Ishikawa (cell line): ENCODE measurements at regions not wholly inside any gene's neighbourhood (a gene's known extent, or its start where the extent isn't known, plus 50 kb on each side); places are given as distances from the start of the nearest gene placed in this dataset.

Source experiments
- CEBPB ChIP-seq: IDR thresholded peaks from 2 replicates; pipeline ENCODE4 v1.6.1; 2012
- CREB1 ChIP-seq: IDR thresholded peaks from 2 replicates; pipeline ENCODE4 v1.6.1; 2012; ENCODE audit warnings: low read depth
- EGR1 ChIP-seq: IDR thresholded peaks from 2 replicates; pipeline ENCODE4 v1.6.1; 2012
- EP300 ChIP-seq: IDR thresholded peaks from 2 replicates; pipeline ENCODE4 v1.6.1; 2012; ENCODE audit warnings: borderline replicate concordance
- FOXM1 ChIP-seq: IDR thresholded peaks from 2 replicates; pipeline ENCODE4 v1.6.1; 2012; ENCODE audit warnings: low read depth, borderline replicate concordance
- NFIC ChIP-seq: IDR thresholded peaks from 2 replicates; pipeline ENCODE4 v1.6.1; 2012
- RAD21 ChIP-seq: IDR thresholded peaks from 2 replicates; pipeline ENCODE4 v1.6.1; 2012; ENCODE audit warnings: low read depth
- REST ChIP-seq: IDR thresholded peaks from 2 replicates; pipeline ENCODE4 v1.6.1; 2012; ENCODE audit warnings: low read depth, mild to moderate bottlenecking
- TAF1 ChIP-seq: IDR thresholded peaks from 2 replicates; pipeline ENCODE4 v1.6.1; 2012; ENCODE audit warnings: low read depth, mild to moderate bottlenecking
- TCF12 ChIP-seq: IDR thresholded peaks from 2 replicates; pipeline ENCODE4 v1.6.1; 2012; ENCODE audit warnings: low read depth
- TEAD4 ChIP-seq: IDR thresholded peaks from 2 replicates; pipeline ENCODE4 v1.6.1; 2012
- USF1 ChIP-seq: IDR thresholded peaks from 2 replicates; pipeline ENCODE4 v1.6.1; 2012
- YY1 ChIP-seq: IDR thresholded peaks from 2 replicates; pipeline ENCODE4 v1.6.1; 2012; ENCODE audit warnings: low read depth
- ZBTB7A ChIP-seq: IDR thresholded peaks from 2 replicates; pipeline ENCODE4 v1.6.1; 2012; ENCODE audit warnings: low read depth
- TF ChIP-seq, protein P1 (sequence below): IDR thresholded peaks from 2 replicates; pipeline ENCODE4 v1.6.1; 2012

DNA sequence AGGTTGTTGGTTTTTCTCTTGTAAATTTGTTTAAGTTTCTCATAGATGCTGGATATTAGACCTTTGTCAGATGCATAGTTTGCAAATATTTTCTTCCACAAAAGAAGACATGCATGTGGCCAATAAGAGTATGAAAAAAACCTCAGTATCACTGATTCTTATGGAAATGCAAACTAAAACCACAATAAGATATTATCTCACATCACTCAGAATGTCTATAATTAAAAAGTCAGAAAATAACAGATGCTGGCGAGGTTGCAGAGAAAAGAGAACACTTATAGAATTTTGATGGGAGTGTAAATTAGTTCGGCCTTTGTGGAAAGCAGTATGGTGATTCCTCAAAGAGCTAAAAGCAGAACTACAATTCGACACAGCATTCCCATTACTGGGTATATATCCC, 1355.6 kb downstream of the FAM133A start:
- TF ChIP-seq TCF12: no peak
- TF ChIP-seq REST: no peak
- TF ChIP-seq TAF1: no peak
- TF ChIP-seq, protein P1, sequence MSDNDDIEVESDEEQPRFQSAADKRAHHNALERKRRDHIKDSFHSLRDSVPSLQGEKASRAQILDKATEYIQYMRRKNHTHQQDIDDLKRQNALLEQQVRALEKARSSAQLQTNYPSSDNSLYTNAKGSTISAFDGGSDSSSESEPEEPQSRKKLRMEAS: no peak
- no peak for TF ChIP-seq YY1
- TF ChIP-seq FOXM1: no peak
- no peak for TF ChIP-seq CREB1
- no peak for TF ChIP-seq EGR1
- no peak for TF ChIP-seq NFIC
- no peak for TF ChIP-seq EP300
- TF ChIP-seq TEAD4: no peak
- no peak for TF ChIP-seq ZBTB7A
- TF ChIP-seq RAD21: no peak
- no peak for TF ChIP-seq CEBPB
- no peak for TF ChIP-seq USF1

DNA sequence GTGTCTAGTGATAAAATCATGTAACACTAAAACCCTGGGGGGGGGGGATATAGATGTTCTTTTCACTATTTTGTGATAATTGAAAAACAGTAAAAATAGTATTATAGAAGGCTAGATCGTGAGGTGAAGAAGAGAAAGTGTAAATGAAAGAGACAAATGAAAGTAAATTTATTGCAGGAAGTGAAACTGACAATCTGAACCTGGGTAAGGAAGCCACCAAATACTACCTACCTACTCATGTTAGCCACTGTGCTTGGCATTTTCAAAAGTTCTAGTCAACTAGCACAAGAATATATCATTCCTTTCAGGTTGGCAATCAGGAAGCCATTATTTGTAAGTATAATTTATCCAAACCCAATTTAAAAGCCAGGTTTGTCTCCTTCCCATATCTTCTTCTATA, 1366.1 kb downstream of the FAM133A start:
- TF ChIP-seq NFIC (no peak), FOXM1 (no peak), TCF12 (no peak)

- TF ChIP-seq RAD21: no peak
Measured at GRCh38 chrX:95044331-95044730, 1370.3 kb downstream of the FAM133A start.

GRCh38 chrX:95055991-95056390, 1382.0 kb downstream of the FAM133A start:
- TF ChIP-seq NFIC (no peak), FOXM1 (no peak), EGR1 (no peak), CEBPB (no peak), CREB1 (no peak), EP300 (no peak), TEAD4 (no peak), USF1 (no peak)

GRCh38 chrX:95056901-95057300, 1382.9 kb downstream of the FAM133A start:
- TF ChIP-seq EP300: no peak
- no peak for TF ChIP-seq USF1
- TF ChIP-seq FOXM1: no peak
- TF ChIP-seq, protein P1: no peak
- no peak for TF ChIP-seq CEBPB
- TF ChIP-seq RAD21: no peak
- no peak for TF ChIP-seq TEAD4
- TF ChIP-seq CREB1: no peak
- TF ChIP-seq ZBTB7A: no peak
- no peak for TF ChIP-seq TCF12
- TF ChIP-seq NFIC: no peak
- no peak for TF ChIP-seq TAF1
- no peak for TF ChIP-seq EGR1
- no peak for TF ChIP-seq YY1
- no peak for TF ChIP-seq REST

GRCh38 chrX:95057341-95057740, 1383.3 kb downstream of the FAM133A start:
- TF ChIP-seq CEBPB: no peak
- TF ChIP-seq, protein P1: no peak
- no peak for TF ChIP-seq ZBTB7A
- no peak for TF ChIP-seq FOXM1
- no peak for TF ChIP-seq NFIC
- TF ChIP-seq CREB1: no peak
- TF ChIP-seq REST: no peak
- TF ChIP-seq TCF12: no peak
- TF ChIP-seq EP300: no peak
- TF ChIP-seq USF1: no peak
